Kidney glomerular epithelial cell (primary cell): ENCODE measurements at regions not wholly inside any gene's neighbourhood (a gene's known extent, or its start where the extent isn't known, plus 50 kb on each side); places are given as distances from the start of the nearest gene placed in this dataset.

Experiments
- DNase-seq: peaks from one replicate; lab custom pipeline; 2025; lab: John Stamatoyannopoulos, UW

- DNase-seq: no peak
Observed at GRCh38 chr5:6195711-6196358, 182.5 kb downstream of the MED10 start.

GRCh38 chr5:6194906-6195612, 183.3 kb downstream of the MED10 start:
- DNase-seq: no peak

DNA sequence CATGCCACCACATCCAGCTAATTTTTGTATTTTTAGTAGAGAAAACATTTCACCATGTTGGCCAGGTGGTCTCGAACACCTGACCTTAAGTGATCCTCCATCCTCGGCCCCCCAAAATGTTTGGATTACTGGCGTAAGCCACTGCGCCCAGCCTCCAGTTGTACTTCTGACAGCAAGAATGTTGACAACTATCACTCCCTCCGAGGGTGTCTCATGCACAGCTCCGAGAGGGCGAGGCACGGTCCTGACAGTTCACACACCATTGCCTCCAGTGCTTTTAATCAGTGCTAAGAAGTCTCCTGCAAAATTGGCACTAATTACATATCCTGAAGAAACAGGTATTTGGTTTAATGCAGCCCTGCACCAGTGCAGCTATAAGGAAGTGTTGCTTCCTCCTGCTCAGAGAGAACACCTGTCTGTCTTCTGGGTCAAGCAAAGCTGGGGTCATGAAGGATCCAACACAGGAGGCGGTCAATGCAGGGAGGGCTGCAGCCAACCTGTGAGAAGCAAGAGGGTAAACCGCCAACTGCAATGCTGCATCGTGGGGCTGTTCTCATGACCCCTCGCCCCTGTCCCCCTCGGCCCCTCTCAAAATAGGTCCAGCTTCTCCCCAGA, 184.0 kb downstream of the MED10 start:
- DNase-seq: no peak

GRCh38 chr5:6193310-6193709, 185.0 kb downstream of the MED10 start:
- no peak for DNase-seq

DNA sequence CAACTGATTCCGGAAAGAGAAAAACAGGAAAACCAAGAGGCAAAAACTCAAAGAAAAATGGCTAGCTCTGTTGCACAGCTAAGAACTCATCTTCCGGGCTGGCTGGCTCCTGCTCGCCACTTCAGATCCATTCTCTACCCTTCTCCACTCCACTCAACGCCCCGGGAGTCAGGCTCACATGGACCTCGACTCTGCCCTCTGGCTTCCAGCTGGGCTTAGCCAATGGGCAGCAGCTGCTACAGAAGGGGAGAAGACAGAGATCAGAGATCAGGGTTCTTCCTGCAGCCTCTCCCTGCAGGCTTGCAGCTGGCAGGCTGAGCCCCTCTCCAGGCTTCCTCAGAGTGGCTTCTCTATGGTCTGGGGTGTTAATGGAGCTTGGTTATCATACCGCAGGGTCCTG, 187.5 kb downstream of the MED10 start:
- no peak for DNase-seq

DNA sequence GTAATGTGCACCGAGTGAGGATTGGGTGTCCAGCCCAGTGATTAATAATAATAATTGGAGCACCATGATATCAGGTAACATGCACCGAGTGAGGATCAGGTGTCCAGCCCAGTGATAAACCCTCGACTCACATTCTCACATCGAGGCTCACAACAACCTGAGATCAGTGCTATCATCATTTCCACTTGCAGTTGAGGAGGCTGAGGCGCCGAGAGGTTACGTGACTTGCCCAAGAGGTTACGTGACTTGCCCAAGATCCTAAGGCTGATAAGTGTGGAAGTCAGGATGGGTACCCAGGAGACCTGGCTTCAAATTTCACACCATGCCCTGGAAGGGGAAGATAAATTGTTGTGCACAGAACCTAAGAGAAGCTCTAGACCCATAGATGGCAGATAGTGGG, 189.4 kb downstream of the MED10 start:
- DNase-seq: no peak

DNA sequence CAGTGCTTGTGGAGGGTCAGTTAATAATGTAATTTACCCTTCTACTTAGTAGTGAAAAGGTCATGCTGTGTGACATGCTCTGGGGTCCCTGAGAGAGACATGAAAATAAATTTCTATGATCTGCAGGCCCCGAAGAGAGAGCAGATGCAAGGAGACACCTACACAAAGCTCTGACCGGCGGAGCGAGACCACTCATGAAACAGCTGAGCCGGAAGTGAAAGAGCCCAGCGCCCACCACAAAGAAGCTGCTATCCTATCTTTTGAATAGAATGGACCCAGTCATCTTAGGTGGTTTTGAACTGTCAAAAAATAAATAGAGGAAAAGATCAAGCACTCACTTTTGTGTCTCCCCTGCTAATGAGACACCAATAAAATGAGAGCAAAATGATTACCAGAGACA, 190.0 kb downstream of the MED10 start:
- no peak for DNase-seq

DNA sequence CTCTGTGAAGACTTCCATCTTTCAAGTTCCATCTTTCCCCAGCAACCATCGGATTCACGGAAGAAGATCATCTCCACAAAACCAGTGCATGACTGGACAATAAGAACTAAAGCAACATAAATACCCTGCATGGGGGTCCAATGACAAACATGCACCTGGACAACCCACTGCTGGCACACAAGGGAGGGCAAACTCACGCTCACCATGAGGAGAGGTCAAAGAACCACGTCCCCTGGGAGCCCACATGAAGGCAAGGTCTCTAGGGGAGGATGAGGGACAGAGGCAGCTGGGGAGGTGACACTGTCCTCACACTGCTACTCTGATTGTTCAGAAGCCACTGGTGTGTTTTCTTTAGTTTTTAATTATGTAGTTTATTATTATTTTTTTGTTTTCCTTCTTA, 190.8 kb downstream of the MED10 start:
- DNase-seq: no peak

GRCh38 chr5:6185574-6185973, 192.8 kb downstream of the MED10 start:
- DNase-seq: no peak

DNA sequence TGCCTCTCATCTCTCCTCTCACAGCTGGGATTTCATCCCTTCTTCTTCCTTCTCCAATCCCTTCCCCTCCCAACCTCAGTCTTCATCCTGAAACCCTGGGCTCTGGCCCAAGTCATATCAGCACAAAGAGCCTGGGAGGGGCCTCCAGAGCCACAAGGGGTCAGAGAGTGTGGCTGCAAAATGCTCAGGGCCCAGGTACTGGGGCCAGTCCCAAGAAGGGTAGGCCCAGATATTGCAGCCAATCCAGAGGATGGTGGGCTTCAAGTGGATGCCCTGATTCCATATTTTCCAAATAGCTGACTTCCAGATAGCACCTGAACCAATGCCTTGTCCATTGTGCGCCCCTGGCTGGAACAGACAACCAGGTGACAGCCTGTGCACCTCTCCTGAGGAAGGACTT, 193.9 kb downstream of the MED10 start:
- DNase-seq: no peak

GRCh38 chr5:6183391-6184390, 194.7 kb downstream of the MED10 start:
- DNase-seq: no peak

DNA sequence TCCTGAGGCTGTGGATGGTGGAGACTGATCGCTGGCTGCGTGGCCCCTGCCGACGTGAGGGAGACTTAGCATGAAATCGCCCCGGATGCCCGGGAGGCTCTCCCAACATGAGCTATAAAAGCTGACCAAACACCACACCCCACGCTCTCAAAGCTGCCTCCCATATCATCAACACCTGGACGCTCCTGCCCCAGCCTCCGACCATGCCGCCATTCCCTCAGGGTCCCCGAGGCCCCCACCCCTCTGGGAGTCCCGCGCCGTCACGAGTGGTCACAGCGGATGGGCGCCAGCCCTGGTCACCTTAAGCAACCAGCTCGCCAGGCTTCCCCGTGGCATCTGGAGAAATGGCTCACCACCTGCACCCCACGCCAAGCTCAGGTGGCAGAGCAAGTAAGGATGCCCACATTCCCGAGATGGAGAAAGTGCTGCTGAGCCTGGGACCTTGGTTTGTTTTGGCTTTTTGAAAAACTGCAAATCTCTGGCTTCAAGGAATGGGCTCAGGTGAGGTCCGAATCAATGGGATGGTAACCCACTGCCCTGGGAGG, 196.0 kb downstream of the MED10 start:
- DNase-seq: no peak

- no peak for DNase-seq
Observed at GRCh38 chr5:6181871-6182270, 196.5 kb downstream of the MED10 start.

GRCh38 chr5:6181147-6181729, 197.1 kb downstream of the MED10 start:
- no peak for DNase-seq

- DNase-seq: no peak
Observed at GRCh38 chr5:6180231-6180872, 198.0 kb downstream of the MED10 start.

GRCh38 chr5:6178846-6179532, 199.4 kb downstream of the MED10 start:
- DNase-seq: no peak

GRCh38 chr5:6177926-6178325, 200.4 kb downstream of the MED10 start:
- DNase-seq: no peak

DNA sequence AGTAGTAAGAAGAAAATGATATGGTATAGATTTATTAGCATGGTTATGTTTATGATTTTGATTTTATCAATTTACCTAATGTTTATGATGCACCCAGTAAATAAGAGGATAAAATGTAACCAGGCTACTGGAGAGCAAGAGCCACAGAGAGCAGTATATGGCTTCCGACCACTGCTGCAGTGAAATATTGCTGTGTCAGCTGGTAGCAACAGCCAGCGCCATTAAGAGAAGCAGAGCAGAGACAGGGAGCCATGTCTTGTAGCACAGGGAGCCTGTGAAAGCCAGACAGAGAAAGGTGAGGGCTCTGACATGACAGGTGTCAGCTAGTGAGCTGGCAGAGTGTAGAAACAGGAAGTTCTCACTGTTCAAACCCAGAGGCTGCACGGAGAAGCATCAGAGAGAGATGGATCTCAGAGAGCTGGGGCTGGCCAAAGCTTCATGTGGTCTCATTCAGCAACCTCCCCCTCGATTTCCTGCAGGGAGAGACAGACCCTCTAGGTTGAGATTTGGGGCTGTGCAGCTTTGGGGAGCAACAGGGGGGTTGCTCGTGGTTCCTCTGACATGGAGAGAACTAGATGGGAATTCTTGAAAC, 202.1 kb downstream of the MED10 start:
- DNase-seq: no peak

DNA sequence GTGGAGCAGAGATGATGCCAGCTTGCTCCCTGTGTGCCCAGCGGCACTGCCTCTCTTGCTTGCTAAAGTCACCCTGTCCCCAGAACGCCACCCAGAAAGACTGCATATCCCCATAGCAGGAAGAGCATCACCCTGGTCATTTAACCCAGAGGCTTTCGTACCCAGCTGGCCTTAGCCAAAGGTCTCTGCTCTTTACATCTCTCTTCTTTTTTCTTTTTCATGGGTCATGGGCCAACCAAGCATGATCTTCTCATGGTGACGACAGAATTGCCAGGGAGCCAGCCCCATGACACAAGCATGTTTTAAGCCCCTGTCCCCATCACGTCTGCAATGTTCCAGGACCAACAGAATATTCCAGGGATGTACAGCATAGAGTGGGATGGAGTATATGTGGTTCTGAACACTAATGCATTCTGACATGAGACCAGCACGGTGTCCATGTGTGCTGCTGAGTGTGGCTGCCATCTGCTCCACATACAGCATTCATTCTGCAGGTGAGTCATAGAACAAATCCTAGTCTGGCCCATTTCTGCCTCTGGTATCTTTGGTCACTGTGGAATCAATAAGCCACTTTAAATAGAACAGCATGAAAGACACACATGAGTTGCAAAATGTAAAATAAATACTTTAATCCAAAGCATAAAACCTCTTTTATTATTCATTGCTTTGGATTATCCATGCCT, 203.0 kb downstream of the MED10 start:
- DNase-seq: no peak
